Neural crest cell (in vitro differentiated cells): ENCODE measurements at regions not wholly inside any gene's neighbourhood (a gene's known extent, or its start where the extent isn't known, plus 50 kb on each side); places are given as distances from the start of the nearest gene placed in this dataset.

Source experiments
- DNase-seq: peaks from one replicate; pipeline ENCODE4 v3.0.0; 2021; ENCODE audit warnings: low read depth, mixed read lengths, low spot score
- H3K27ac Mint-ChIP-seq: one replicate; pipeline ENCODE4 v1.8.0; 2021; ENCODE audit warnings: mild to moderate bottlenecking, mixed read lengths; ENCODE audit not compliant: unreplicated experiment
- H3K27me3 Mint-ChIP-seq: 2 replicates; pipeline ENCODE4 v1.8.0; 2021; ENCODE audit warnings: low read depth, mild to moderate bottlenecking, mixed read lengths
- H3K36me3 Mint-ChIP-seq: 2 replicates; pipeline ENCODE4 v1.8.0; 2021; ENCODE audit warnings: low read depth, mild to moderate bottlenecking, mixed read lengths
- H3K4me1 Mint-ChIP-seq: 2 replicates; pipeline ENCODE4 v1.8.0; 2021; ENCODE audit warnings: mixed read lengths
- H3K4me3 Mint-ChIP-seq: one replicate; pipeline ENCODE4 v1.8.0; 2021; ENCODE audit warnings: mild to moderate bottlenecking, mixed read lengths
- H3K9me3 Mint-ChIP-seq: 2 replicates; pipeline ENCODE4 v1.8.0; 2021; ENCODE audit warnings: mixed read lengths
- CTCF ChIP-seq: fragments of 200-600 bp; sonication (generic); conservative IDR thresholded peaks from 2 replicates; pipeline ENCODE4 v1.5.0; 2021; ENCODE audit warnings: antibody characterized with exemption, mild to moderate bottlenecking

- H3K4me1 Mint-ChIP-seq: no peaks in the 10 kb centered on the region
- no peak for TF ChIP-seq CTCF
- no peaks in the 10 kb centered on the region for H3K36me3 Mint-ChIP-seq
- no peak overlapping the region for H3K4me3 Mint-ChIP-seq
- H3K27me3 Mint-ChIP-seq: no peaks in the 10 kb centered on the region
- DNase-seq: no peak
- H3K27ac Mint-ChIP-seq: no peak overlapping the region
- H3K9me3 Mint-ChIP-seq: no peaks in the 10 kb centered on the region
Observed at GRCh38 chr20:40108321-40108720, 580.7 kb downstream of the MAFB start.

GRCh38 chr20:40104959-40105358 is 584.1 kb downstream of the MAFB start:
- TF ChIP-seq CTCF: no peak
- H3K36me3 Mint-ChIP-seq: no peaks in the 10 kb centered on the region
- DNase-seq: no peak
- no peaks in the 10 kb centered on the region for H3K9me3 Mint-ChIP-seq
- no peaks in the 10 kb centered on the region for H3K4me1 Mint-ChIP-seq
- H3K4me3 Mint-ChIP-seq: no peak overlapping the region
- no peak overlapping the region for H3K27ac Mint-ChIP-seq
- H3K27me3 Mint-ChIP-seq: no peaks in the 10 kb centered on the region

GRCh38 chr20:40103420-40103819 is 585.6 kb downstream of the MAFB start:
- Mint-ChIP-seq H3K9me3 (no peaks in the 10 kb centered on the region), H3K4me1 (no peaks in the 10 kb centered on the region), H3K27me3 (no peaks in the 10 kb centered on the region), H3K4me3 (no peak overlapping the region), H3K36me3 (no peaks in the 10 kb centered on the region), H3K27ac (no peak overlapping the region)
- TF ChIP-seq CTCF: no peak
- no peak for DNase-seq

GRCh38 chr20:40101560-40101959 is 587.5 kb downstream of the MAFB start:
- Mint-ChIP-seq H3K4me3 (no peak overlapping the region), H3K27me3 (no peaks in the 10 kb centered on the region), H3K9me3 (no peaks in the 10 kb centered on the region), H3K4me1 (no peaks in the 10 kb centered on the region), H3K36me3 (no peaks in the 10 kb centered on the region), H3K27ac (no peak overlapping the region)
- DNase-seq: no peak
- TF ChIP-seq CTCF: no peak

- Mint-ChIP-seq H3K27me3 (no peaks in the 10 kb centered on the region), H3K27ac (no peak overlapping the region)
Observed at GRCh38 chr20:40100261-40100660, 588.8 kb downstream of the MAFB start.

More at GRCh38 chr20:40100261-40100660, 588.8 kb downstream of the MAFB start:
- DNase-seq: no peak
- Mint-ChIP-seq H3K9me3 (no peaks in the 10 kb centered on the region), H3K4me1 (no peaks in the 10 kb centered on the region), H3K4me3 (no peak overlapping the region), H3K36me3 (no peaks in the 10 kb centered on the region)
- TF ChIP-seq CTCF: no peak
